Stomach (tissue), 8 donors: ENCODE measurements at regions not wholly inside any gene's neighbourhood (a gene's known extent, or its start where the extent isn't known, plus 50 kb on each side); places are given as distances from the start of the nearest gene placed in this dataset.

Experiments
- DNase-seq, 2 donors: peaks; one replicate each; pipeline versions ENCODE4 v3.0.0 to v3.0.0-alpha.2; 2013 to 2019
- H3K27ac ChIP-seq, 5 donors: fragments of 200-600 bp in 4 of 5; sonication (generic) in 4 of 5; one replicate each; pipeline ENCODE4 v1.5.1; 2013 to 2019; ENCODE audit warnings: mild to moderate bottlenecking in 1 of 5, moderate library complexity in 1 of 5
- H3K27me3 ChIP-seq, 3 donors: fragments of 200-600 bp; sonication (generic); one replicate each; pipeline ENCODE4 v1.5.1; 2017 to 2019; ENCODE audit warnings: mixed run types in 1 of 3
- H3K36me3 ChIP-seq, 4 donors: fragments of 200-600 bp; sonication (generic); 1 replicate in 3 of 4; 2 replicates in 1 of 4; pipeline ENCODE4 v1.5.1; 2016 to 2019
- H3K4me1 ChIP-seq, 4 donors: fragments of 200-600 bp; sonication (generic); one replicate each; pipeline ENCODE4 v1.5.1; 2016 to 2019
- H3K4me3 ChIP-seq, 4 donors: fragments of 200-600 bp; sonication (generic) in 3 of 4; one replicate each; pipeline ENCODE4 v1.5.1; 2016 to 2019; ENCODE audit warnings: mild to moderate bottlenecking in 1 of 4
- H3K9me3 ChIP-seq, 4 donors: fragments of 200-600 bp; sonication (generic); one replicate each; pipeline ENCODE4 v1.5.1; 2016 to 2019
- CTCF ChIP-seq, 7 experiments: fragments of 450-650 bp in 4 of 7; fragments of 200-600 bp in 3 of 7; sonication (generic) in 3 of 7; IDR thresholded peaks; one replicate each; pipeline ENCODE4 v1.5.1; 2016 to 2019; ENCODE audit warnings: antibody characterized with exemption in 7 of 7, control low read depth in 2 of 7, mild to moderate bottlenecking in 1 of 7
- EP300 ChIP-seq: sonication (generic); formaldehyde crosslinking; IDR thresholded peaks from one replicate; pipeline ENCODE4 v1.6.1; 2017; ENCODE audit warnings: antibody characterized with exemption
- POLR2A ChIP-seq, 4 donors: fragments of 450-650 bp; IDR thresholded peaks; one replicate each; pipeline ENCODE4 v1.6.1; 2016; ENCODE audit warnings: antibody characterized with exemption in 4 of 4, control low read depth in 2 of 4, mild to moderate bottlenecking in 1 of 4, moderate library complexity in 1 of 4
- POLR2AphosphoS5 ChIP-seq, 3 donors: sonication (generic); formaldehyde crosslinking; IDR thresholded peaks; one replicate each; pipeline ENCODE4 v1.6.1; 2016; ENCODE audit warnings: antibody characterized with exemption in 3 of 3
- WGBS, 5 donors: extraction: QIAGEN DNeasy Blood & Tissue Kit in 3 of 5; methylation state at CpG; one replicate each; pipeline versions ENCODE4 v1.1.5 to v1.1.7; 2013 to 2018; 5-methylcytosine and 5-hydroxymethylcytosine counted together
- intact Hi-C: fragments of 100-400 bp; cut with DNase I; formaldehyde crosslinking; loops from one replicate; pipeline ENCODE4 v1.15.1; 2023; ENCODE audit warnings: low total_unique reads
- donor health status: healthy with polysubstance abuse.
- donor health status: Bipolar disorder and iron deficiency.
- donor health status: healthy.

- no peaks in the 10 kb centered on the region for H3K4me1 ChIP-seq
- H3K4me3 ChIP-seq = no peak overlapping the region
- TF ChIP-seq EP300 = no peak
- TF ChIP-seq CTCF (IDR thresholded peaks at IDR 0.05) = no peak
- TF ChIP-seq POLR2A (IDR thresholded peaks at IDR 0.05) = no peak
- no peak for TF ChIP-seq POLR2AphosphoS5 (IDR thresholded peaks at IDR 0.05)
- peaks cover 0 to 20% (median 4%) of the 10 kb centered on the region in 4 donors for H3K9me3 ChIP-seq
- DNase-seq = no peak
- no peaks in the 10 kb centered on the region for H3K27me3 ChIP-seq
- no peaks in the 10 kb centered on the region for H3K36me3 ChIP-seq
- 53 to 70% (median 65%) methylated on average over 2 of the region's 2 CpGs for WGBS, 5 donors
- intact Hi-C loops = no loop called here
- no peak overlapping the region for H3K27ac ChIP-seq
Measured at GRCh38 chr5:174272671-174273070, 227.2 kb downstream of the NSG2 start.

- no peak for DNase-seq
- Histone ChIP-seq H3K36me3 (no peaks in the 10 kb centered on the region), H3K9me3 (peaks cover 0 to 20% (median 4%) of the 10 kb centered on the region in 4 donors), H3K27me3 (no peaks in the 10 kb centered on the region), H3K4me1 (no peaks in the 10 kb centered on the region), H3K4me3 (no peak overlapping the region), H3K27ac (peak overlapping the region in 1 of 5 donors; percentile 14)
- intact Hi-C loops = no loop called here
- no peak for TF ChIP-seq EP300
- TF ChIP-seq POLR2A (IDR thresholded peaks at IDR 0.05) = no peak
- no peak for TF ChIP-seq POLR2AphosphoS5 (IDR thresholded peaks at IDR 0.05)
- TF ChIP-seq CTCF (IDR thresholded peaks at IDR 0.05) = no peak
- WGBS, 5 donors = 53 to 73% (median 61%) methylated on average over 4 of the region's 4 CpGs
Measured at GRCh38 chr5:174273325-174273724, 227.8 kb downstream of the NSG2 start.

GRCh38 chr5:174275959-174276358, 230.5 kb downstream of the NSG2 start:
- Histone ChIP-seq H3K9me3 (peaks cover 0 to 4% (median 0%) of the 10 kb centered on the region in 4 donors), H3K36me3 (no peaks in the 10 kb centered on the region), H3K27me3 (no peaks in the 10 kb centered on the region), H3K4me3 (no peak overlapping the region), H3K27ac (no peak overlapping the region), H3K4me1 (no peaks in the 10 kb centered on the region)
- TF ChIP-seq EP300 (no peak), POLR2AphosphoS5 (IDR thresholded peaks at IDR 0.05) (no peak), POLR2A (IDR thresholded peaks at IDR 0.05) (no peak), CTCF (IDR thresholded peaks at IDR 0.05) (no peak)
- no peak for DNase-seq
- 56 to 78% (median 64%) methylated on average over 2 of the region's 2 CpGs for WGBS, 5 donors
- intact Hi-C loops = no loop called here

GRCh38 chr5:174281089-174281760, 235.7 kb downstream of the NSG2 start:
- Histone ChIP-seq H3K36me3 (no peaks in the 10 kb centered on the region), H3K4me3 (no peak overlapping the region), H3K27me3 (no peaks in the 10 kb centered on the region), H3K9me3 (no peaks in the 10 kb centered on the region), H3K27ac (no peak overlapping the region), H3K4me1 (no peaks in the 10 kb centered on the region)
- intact Hi-C loops = no loop called here
- 57 to 67% (median 64%) methylated on average over 4 of the region's 4 CpGs for WGBS, 5 donors
- TF ChIP-seq POLR2AphosphoS5 (IDR thresholded peaks at IDR 0.05) = no peak
- no peak for DNase-seq

GRCh38 chr5:174281855-174282254, 236.3 kb downstream of the NSG2 start:
- TF ChIP-seq CTCF (IDR thresholded peaks at IDR 0.05) = no peak
- TF ChIP-seq EP300 = no peak
- no peak for TF ChIP-seq POLR2A (IDR thresholded peaks at IDR 0.05)
- no peak for TF ChIP-seq POLR2AphosphoS5 (IDR thresholded peaks at IDR 0.05)
- no peak overlapping the region for H3K27ac ChIP-seq
- WGBS, 5 donors = 72 to 86% (median 83%) methylated on average over 5 of the region's 5 CpGs

More at GRCh38 chr5:174281855-174282254, 236.3 kb downstream of the NSG2 start:
- Histone ChIP-seq H3K27me3 (no peaks in the 10 kb centered on the region), H3K4me1 (no peaks in the 10 kb centered on the region), H3K4me3 (no peak overlapping the region), H3K9me3 (no peaks in the 10 kb centered on the region), H3K36me3 (no peaks in the 10 kb centered on the region)
- no peak for DNase-seq
- intact Hi-C loops = no loop called here
